H1 (cell line): ENCODE measurements at regions not wholly inside any gene's neighbourhood (a gene's known extent, or its start where the extent isn't known, plus 50 kb on each side); places are given as distances from the start of the nearest gene placed in this dataset.
"Not testable (repeated sequence)": the region's sequence is repeated elsewhere in the genome, so short reads cannot be mapped to it uniquely, and the experiment has no call there.

Experiments
- CTCF ChIA-PET: fragments of 300-600 bp; sonication (Branson Sonifier 250); formaldehyde crosslinking; loops from one replicate; lab custom pipeline; 2021; ENCODE audit not compliant: partially characterized antibody; lab: Charles Lee
- POLR2A ChIA-PET: fragments of 300-600 bp; sonication (Branson Sonifier 250); formaldehyde crosslinking; loops from one replicate; lab custom pipeline; 2021; ENCODE audit warnings: inconsistent platforms; ENCODE audit not compliant: partially characterized antibody; lab: Charles Lee
- DNase-seq, 2 experiments: peaks; one replicate each; pipeline versions ENCODE4 v3.0.0 to v3.0.0-alpha.2; 2010 to 2022; ENCODE audit warnings: low spot score in 2 of 2, low read depth in 1 of 2, mixed read lengths in 1 of 2
- FAIRE-seq: peaks from 2 replicates; lab custom pipeline; 2011; peaks lifted over from hg19 to GRCh38; lab: Jason Lieb, UNC
- H2AFZ ChIP-seq: 2 replicates; pipeline ENCODE4 v1.8.1; 2012; ENCODE audit warnings: low read length, inconsistent platforms
- H2AK5ac ChIP-seq: 2 replicates; pipeline ENCODE4 v1.6.1; 2013; ENCODE audit warnings: low read depth, low read length
- H2BK120ac ChIP-seq: replicated peaks from 2 replicates; pipeline ENCODE3; 2013; ENCODE audit warnings: low read depth, low read length, inconsistent platforms
- H2BK12ac ChIP-seq: 2 replicates; pipeline ENCODE4 v1.6.1; 2013; ENCODE audit warnings: low read depth, low read length
- H2BK15ac ChIP-seq: 2 replicates; pipeline ENCODE4 v1.6.1; 2013; ENCODE audit warnings: low read length
- H2BK20ac ChIP-seq: 2 replicates; pipeline ENCODE4 v1.6.1; 2013; ENCODE audit warnings: low read length
- H2BK5ac ChIP-seq: 2 replicates; pipeline ENCODE4 v1.6.1; 2013; ENCODE audit warnings: low read depth, low read length
- H3K14ac ChIP-seq: 2 replicates; pipeline ENCODE4 v1.6.1; 2013; ENCODE audit warnings: inconsistent platforms; ENCODE audit not compliant: insufficient read length
- H3K18ac ChIP-seq: 2 replicates; pipeline ENCODE4 v1.6.1; 2013; ENCODE audit warnings: low read length; ENCODE audit errors: extremely low read depth
- H3K23ac ChIP-seq: 2 replicates; pipeline ENCODE4 v1.6.1; 2013; ENCODE audit warnings: inconsistent platforms; ENCODE audit not compliant: insufficient read length
- H3K23me2 ChIP-seq: 2 replicates; pipeline ENCODE4 v1.6.1; 2013; ENCODE audit warnings: low read depth, low read length
- H3K27ac ChIP-seq: 2 replicates; pipeline ENCODE4 v1.6.1; 2011; ENCODE audit warnings: low read depth, low read length, inconsistent platforms
- H3K27me3 ChIP-seq, 4 experiments: replicated peaks in 1 of 4; 1 replicate in 1 of 4; 2 replicates in 3 of 4; pipeline versions ENCODE4 v1.6.1 to v1.8.1; 2011 to 2013; ENCODE audit warnings: low read length in 3 of 4, mild to moderate bottlenecking in 3 of 4, inconsistent platforms in 2 of 4, mixed read lengths in 2 of 4, moderate library complexity in 1 of 4; ENCODE audit not compliant: control insufficient read depth in 3 of 4, insufficient read depth in 3 of 4; ENCODE audit errors: extremely low read depth in 1 of 4
- H3K36me3 ChIP-seq, 4 experiments: 2 replicates each; pipeline versions ENCODE4 v1.6.1 to v1.8.1; 2011 to 2013; ENCODE audit warnings: mild to moderate bottlenecking in 4 of 4, low read length in 3 of 4, moderate library complexity in 2 of 4, control low read depth in 1 of 4, inconsistent platforms in 1 of 4; ENCODE audit not compliant: insufficient read depth in 4 of 4, control insufficient read depth in 2 of 4
- H3K4ac ChIP-seq: replicated peaks from 2 replicates; pipeline ENCODE3; 2013; ENCODE audit warnings: low read length, low read depth, mixed read lengths, inconsistent platforms; ENCODE audit not compliant: insufficient read length
- H3K4me1 ChIP-seq, 4 experiments: replicated peaks in 1 of 4; 1 replicate in 1 of 4; 2 replicates in 3 of 4; pipeline versions ENCODE4 v1.6.1 to v1.8.1; 2011 to 2013; ENCODE audit warnings: low read length in 3 of 4, inconsistent platforms in 2 of 4, mixed read lengths in 1 of 4; ENCODE audit not compliant: insufficient read depth in 4 of 4, control insufficient read depth in 3 of 4
- H3K4me2 ChIP-seq, 2 experiments: 2 replicates each; pipeline versions ENCODE4 v1.6.1 to v1.8.1; 2011 to 2013; ENCODE audit warnings: low read depth in 2 of 2, low read length in 2 of 2, control low read depth in 1 of 2, inconsistent platforms in 1 of 2, mild to moderate bottlenecking in 1 of 2; ENCODE audit not compliant: insufficient read depth in 1 of 2
- H3K4me3 ChIP-seq, 4 experiments: fragments of 200-600, 300-600 bp in 1 of 4; sonication (generic), shearing (Covaris generic), sonication (Bioruptor Twin) in 1 of 4; 2 replicates each; pipeline versions ENCODE4 v1.5.1 to v1.8.1; 2011 to 2016; ENCODE audit warnings: low read length in 4 of 4, low read depth in 3 of 4, control low read depth in 2 of 4, inconsistent platforms in 2 of 4, mild to moderate bottlenecking in 2 of 4, mixed read lengths in 1 of 4, moderate library complexity in 1 of 4; ENCODE audit not compliant: insufficient read depth in 2 of 4; ENCODE audit errors: extremely low read depth in 1 of 4
- H3K56ac ChIP-seq: replicated peaks from 2 replicates; pipeline ENCODE3; 2013; ENCODE audit warnings: low read depth, mild to moderate bottlenecking, mixed read lengths, low read length, inconsistent platforms; ENCODE audit not compliant: insufficient read length
- H3K79me1 ChIP-seq: 2 replicates; pipeline ENCODE4 v1.6.1; 2013; ENCODE audit warnings: low read depth, low read length, control low read depth
- H3K79me2 ChIP-seq, 2 experiments: 2 replicates each; pipeline versions ENCODE4 v1.6.1 to v1.8.1; 2012 to 2013; ENCODE audit warnings: low read length in 2 of 2, mild to moderate bottlenecking in 2 of 2, inconsistent platforms in 1 of 2; ENCODE audit not compliant: insufficient read depth in 2 of 2, control insufficient read depth in 1 of 2
- H3K9ac ChIP-seq, 4 experiments: replicated peaks in 1 of 4; 1 replicate in 1 of 4; 2 replicates in 3 of 4; pipeline versions ENCODE4 v1.6.1 to v1.8.1; 2011 to 2013; ENCODE audit warnings: low read depth in 3 of 4, low read length in 3 of 4, control low read depth in 2 of 4, mild to moderate bottlenecking in 2 of 4, moderate library complexity in 2 of 4, inconsistent platforms in 1 of 4; ENCODE audit errors: extremely low read depth in 1 of 4
- H3K9me3 ChIP-seq, 2 experiments: 2 replicates each; pipeline versions ENCODE4 v1.6.1 to v1.8.1; 2012 to 2013; ENCODE audit warnings: mild to moderate bottlenecking in 2 of 2, moderate library complexity in 2 of 2, control low read depth in 1 of 2, inconsistent platforms in 1 of 2, low read depth in 1 of 2, low read length in 1 of 2, mixed read lengths in 1 of 2; ENCODE audit not compliant: insufficient read depth in 2 of 2
- H4K20me1 ChIP-seq, 2 experiments: replicated peaks in 1 of 2; 2 replicates each; pipeline versions ENCODE3 to v1.8.1; 2011 to 2013; ENCODE audit warnings: inconsistent platforms in 2 of 2, low read length in 2 of 2, mild to moderate bottlenecking in 1 of 2; ENCODE audit not compliant: insufficient read depth in 2 of 2, control insufficient read depth in 1 of 2
- H4K5ac ChIP-seq: 2 replicates; pipeline ENCODE4 v1.6.1; 2013; ENCODE audit warnings: low read length, low read depth, mixed read lengths, inconsistent platforms; ENCODE audit not compliant: insufficient read length
- H4K8ac ChIP-seq: 2 replicates; pipeline ENCODE4 v1.8.0; 2013; ENCODE audit warnings: mild to moderate bottlenecking, moderate library complexity, low read length, inconsistent platforms; ENCODE audit not compliant: insufficient read depth; ENCODE audit errors: extremely low read depth
- H4K91ac ChIP-seq: replicated peaks from 2 replicates; pipeline ENCODE3; 2013; ENCODE audit warnings: low read length, mixed read lengths, inconsistent platforms; ENCODE audit not compliant: insufficient read length
- WGBS, 2 experiments: shearing (Covaris generic) in 1 of 2; methylation state at CpG; one replicate each; pipeline versions ENCODE4 v1.1.6 to v1.1.7; 2013 to 2015; ENCODE audit warnings: low lambda C conversion rate in 2 of 2, mixed read lengths in 2 of 2, inconsistent platforms in 1 of 2, low coverage in 1 of 2, missing lambda C conversion rate in 1 of 2; ENCODE audit not compliant: insufficient replicate concordance in 2 of 2, insufficient coverage in 1 of 2, insufficient read length in 1 of 2; ENCODE audit errors: extremely low coverage in 1 of 2, missing lambda C conversion rate in 1 of 2; 5-methylcytosine and 5-hydroxymethylcytosine counted together

DNA sequence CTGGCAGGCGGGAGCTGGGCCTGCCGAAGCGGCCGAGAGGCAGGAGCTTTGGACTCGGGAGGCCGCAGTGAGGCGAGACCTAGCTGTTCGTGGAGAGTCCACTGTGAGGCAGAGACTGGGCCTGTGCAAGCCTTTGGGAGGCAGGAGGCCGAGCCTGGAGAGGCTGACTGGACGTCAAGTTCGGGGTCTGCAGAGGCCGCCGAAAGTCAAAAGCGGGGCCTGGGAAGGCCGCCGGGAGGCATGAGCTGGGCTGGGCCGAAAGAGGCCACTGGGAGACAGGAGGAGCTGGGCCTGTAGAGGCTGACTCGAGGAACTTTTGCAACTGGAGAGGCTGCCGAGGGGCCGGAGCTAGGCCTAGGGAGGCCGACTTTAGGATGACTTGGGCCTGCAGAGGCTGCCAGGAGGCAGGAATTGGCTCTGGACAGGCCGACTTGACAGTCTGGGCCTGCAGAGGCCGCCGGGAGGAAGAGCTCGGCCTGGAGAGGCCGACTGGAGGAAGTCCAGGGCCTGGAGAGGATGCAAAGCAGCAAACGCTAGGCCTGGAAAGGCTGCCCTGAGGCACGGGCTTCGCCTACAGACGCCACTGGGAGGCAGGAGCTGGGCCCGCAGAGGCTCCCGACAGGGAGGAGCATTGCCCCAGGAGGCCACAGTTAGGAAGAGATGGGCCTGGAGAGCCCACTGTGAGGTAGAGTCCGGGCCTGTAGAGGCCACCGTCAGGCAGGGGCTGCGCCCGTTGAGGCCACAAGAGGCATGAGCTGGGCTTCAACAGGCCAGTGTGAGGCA lies 304.0 kb downstream of the ZNF479 start:
- FAIRE-seq, H4K8ac ChIP-seq, POLR2A ChIA-PET: not testable (repeated sequence)

DNA sequence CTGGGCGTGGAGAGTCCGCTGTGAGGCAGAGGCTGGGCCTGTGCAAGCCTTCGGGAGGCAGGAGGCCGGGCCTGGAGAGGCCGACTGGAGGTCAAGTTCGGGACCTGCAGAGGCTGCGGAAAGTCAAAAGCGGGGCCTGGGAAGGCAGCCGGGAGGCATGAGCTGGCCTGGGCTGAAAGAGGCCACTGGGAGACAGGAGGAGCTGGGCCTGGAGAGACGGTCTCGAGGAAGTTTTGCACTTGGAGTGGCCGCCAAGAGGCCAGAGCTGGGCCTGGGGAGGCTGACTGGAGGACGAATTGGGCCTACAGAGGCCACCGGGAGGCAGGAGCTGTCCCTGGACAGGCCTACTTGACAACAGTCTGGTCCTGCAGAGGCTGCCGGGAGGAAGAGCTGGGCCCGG lies 304.7 kb downstream of the ZNF479 start:
- H4K91ac ChIP-seq, H2BK15ac ChIP-seq, H2BK5ac ChIP-seq, POLR2A ChIA-PET, H3K4ac ChIP-seq, H3K27ac ChIP-seq, H3K79me2 ChIP-seq, DNase-seq, H4K8ac ChIP-seq, FAIRE-seq, H3K9ac ChIP-seq, H4K20me1 ChIP-seq, H3K23me2 ChIP-seq, H3K4me2 ChIP-seq, H3K18ac ChIP-seq, H2AFZ ChIP-seq, H3K79me1 ChIP-seq, H2AK5ac ChIP-seq, H2BK120ac ChIP-seq, CTCF ChIA-PET, H3K56ac ChIP-seq, H3K27me3 ChIP-seq, H2BK20ac ChIP-seq, H4K5ac ChIP-seq, H3K14ac ChIP-seq, H3K4me3 ChIP-seq, H3K36me3 ChIP-seq, H2BK12ac ChIP-seq, H3K4me1 ChIP-seq, H3K23ac ChIP-seq: not testable (repeated sequence)
- H3K9me3 ChIP-seq = peaks cover 0 to 84% of the 10 kb centered on the region in 2 experiments; a peak in 2 of 4 replicates
- WGBS, 2 experiments = 78% methylated on average over 4 of the region's 16 CpGs; no CpG with 5 or more reads in 1 of the 2 experiments

More for the DNA sequence above, 304.0 kb downstream of the ZNF479 start:
- H3K23ac ChIP-seq, H2AK5ac ChIP-seq, H3K4me2 ChIP-seq, H4K20me1 ChIP-seq, DNase-seq, CTCF ChIA-PET, H4K5ac ChIP-seq, H3K79me1 ChIP-seq, H2BK120ac ChIP-seq, H2BK20ac ChIP-seq, H3K18ac ChIP-seq, H3K79me2 ChIP-seq, H3K4me1 ChIP-seq, H3K27me3 ChIP-seq, H3K27ac ChIP-seq, H2BK15ac ChIP-seq, H3K14ac ChIP-seq, H2AFZ ChIP-seq, H3K36me3 ChIP-seq, H2BK5ac ChIP-seq, H4K91ac ChIP-seq, H3K4ac ChIP-seq, H3K23me2 ChIP-seq, H3K4me3 ChIP-seq, H2BK12ac ChIP-seq, H3K9ac ChIP-seq, H3K56ac ChIP-seq: not testable (repeated sequence)
- H3K9me3 ChIP-seq = peaks cover 0 to 85% of the 10 kb centered on the region in 2 experiments; a peak in 2 of 4 replicates
- 86% methylated on average over 23 of the region's 36 CpGs; no CpG with 5 or more reads in 1 of the 2 experiments for WGBS, 2 experiments
